DMS153 treated with DMSO at 0.1 percent for 48 hours (cell line): ENCODE measurements at regions not wholly inside any gene's neighbourhood (a gene's known extent, or its start where the extent isn't known, plus 50 kb on each side); places are given as distances from the start of the nearest gene placed in this dataset.

ENCODE experiments used
- DNase-seq: peaks from one replicate; lab custom pipeline; 2025; ENCODE audit not compliant: unreplicated experiment; lab: John Stamatoyannopoulos, UW

DNA sequence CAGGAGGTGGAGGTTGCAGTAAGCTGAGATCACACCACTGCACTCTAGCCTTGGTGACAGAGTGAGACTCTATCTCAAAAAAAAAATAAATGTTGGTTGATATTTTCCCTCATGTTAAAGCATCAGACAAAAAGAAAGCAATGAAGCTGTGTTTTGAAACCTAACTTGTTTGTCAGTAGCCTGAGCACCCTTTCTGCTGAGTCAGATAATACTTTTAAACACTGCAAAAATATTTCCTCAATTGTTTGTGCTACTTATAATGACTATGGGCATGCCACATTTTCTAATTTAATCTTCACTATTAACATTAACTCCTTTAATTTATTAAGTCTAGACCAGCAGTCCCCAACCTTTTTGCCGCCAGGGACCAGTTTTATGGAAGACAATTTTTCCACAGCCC lies 236.3 kb upstream of the AGAP1 start:
- no peak for DNase-seq

- no peak for DNase-seq
These were observed 231.1 kb upstream of the AGAP1 start for GRCh38 chr2:235262750-235263149.

DNA sequence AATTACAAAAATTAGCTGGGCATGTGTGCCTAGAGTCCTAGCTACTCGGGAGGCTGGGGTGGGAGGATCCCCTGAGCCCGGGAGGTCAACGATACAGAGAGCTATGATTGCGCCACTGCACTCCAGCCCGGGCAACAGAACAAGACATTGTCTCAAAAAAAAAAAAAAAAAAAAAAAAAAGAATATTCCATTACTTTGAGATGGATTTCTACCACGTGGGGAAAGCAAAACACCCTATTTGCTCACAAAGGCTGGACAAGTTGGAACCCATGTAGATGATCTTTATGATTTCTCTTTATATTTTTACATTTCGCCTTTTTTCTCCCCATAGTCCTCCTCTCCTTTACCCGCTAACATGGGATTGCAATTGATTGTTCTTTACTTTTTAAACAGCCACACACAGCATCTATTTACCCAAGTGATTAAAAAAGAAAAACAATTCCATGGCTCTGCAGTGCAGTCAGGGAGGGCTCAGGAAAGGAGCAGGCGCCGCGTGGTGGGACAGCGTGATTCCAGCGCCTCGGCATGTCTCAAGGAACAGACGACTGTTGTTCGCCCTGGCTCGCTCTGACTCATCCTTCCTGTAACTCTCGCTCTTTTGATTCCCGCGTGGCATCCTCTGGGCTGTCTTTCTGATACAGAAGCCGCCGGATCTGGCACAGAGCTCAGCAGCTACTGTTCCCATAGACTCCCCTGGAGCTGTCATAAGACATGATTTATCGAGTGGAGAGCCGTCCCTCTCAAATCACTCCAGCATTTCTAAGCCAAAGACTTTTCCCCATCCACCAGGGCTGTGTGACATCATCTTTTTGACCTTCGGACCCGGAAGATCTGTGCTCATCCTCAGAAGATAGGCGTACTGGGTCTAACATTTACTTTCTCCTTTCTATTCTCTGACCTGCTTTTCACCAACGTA lies 230.4 kb upstream of the AGAP1 start:
- DNase-seq = peak; percentile 34

GRCh38 chr2:235264121-235264493 lies 229.7 kb upstream of the AGAP1 start:
- no peak for DNase-seq

GRCh38 chr2:235264512-235264911 lies 229.3 kb upstream of the AGAP1 start:
- no peak for DNase-seq

DNA sequence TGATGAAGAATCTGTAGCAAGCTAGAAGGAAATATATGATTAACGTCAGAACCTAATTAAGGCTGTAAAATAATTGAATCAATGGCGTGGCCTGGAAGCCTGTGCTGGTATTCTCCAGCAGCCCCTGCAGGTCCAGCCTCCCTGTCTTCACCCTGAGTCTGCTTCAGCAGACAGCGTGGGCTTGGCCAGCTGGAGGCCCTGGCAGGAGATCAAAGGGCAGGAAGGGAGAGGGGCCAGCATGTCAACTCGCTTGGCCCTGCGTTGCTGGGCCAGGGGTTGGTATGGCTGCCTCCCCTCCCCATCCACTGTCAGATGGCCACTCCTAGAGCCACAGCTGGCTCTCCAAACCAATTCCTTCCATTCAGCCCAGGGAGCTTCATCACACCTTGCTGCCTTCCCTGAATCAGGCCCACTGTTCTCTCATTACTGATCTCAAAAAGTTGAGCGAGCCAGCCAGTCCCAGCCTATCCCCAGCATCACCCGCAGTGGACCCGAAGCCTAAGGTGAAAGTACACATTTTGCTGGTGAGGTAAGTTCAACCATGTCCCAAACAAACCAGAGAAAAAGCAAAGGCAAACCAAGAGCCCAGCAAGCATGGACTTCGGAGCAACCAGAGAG lies 228.4 kb upstream of the AGAP1 start:
- DNase-seq = no peak

- no peak for DNase-seq
These were observed 226.6 kb upstream of the AGAP1 start for GRCh38 chr2:235267251-235267650.

GRCh38 chr2:235268535-235268934 lies 225.3 kb upstream of the AGAP1 start:
- no peak for DNase-seq

DNA sequence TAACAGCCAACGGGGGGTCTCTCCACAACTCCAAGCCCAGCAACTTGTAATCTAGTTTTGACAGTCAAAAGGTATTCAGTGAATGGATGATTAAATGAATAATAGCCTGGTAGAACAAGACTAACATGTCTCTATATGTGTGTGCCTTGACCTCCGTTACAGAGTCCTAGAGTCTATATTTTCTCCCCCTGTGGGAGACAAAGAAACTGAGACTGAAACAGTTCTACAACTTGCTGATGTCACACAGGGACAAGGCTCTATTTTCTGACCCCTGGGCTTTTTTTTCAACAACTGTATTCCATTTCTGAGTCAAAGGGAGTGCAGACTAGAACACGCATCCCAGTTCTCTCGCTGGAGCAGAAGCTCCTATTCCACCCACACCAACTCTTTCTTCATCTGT lies 223.6 kb upstream of the AGAP1 start:
- no peak for DNase-seq

DNA sequence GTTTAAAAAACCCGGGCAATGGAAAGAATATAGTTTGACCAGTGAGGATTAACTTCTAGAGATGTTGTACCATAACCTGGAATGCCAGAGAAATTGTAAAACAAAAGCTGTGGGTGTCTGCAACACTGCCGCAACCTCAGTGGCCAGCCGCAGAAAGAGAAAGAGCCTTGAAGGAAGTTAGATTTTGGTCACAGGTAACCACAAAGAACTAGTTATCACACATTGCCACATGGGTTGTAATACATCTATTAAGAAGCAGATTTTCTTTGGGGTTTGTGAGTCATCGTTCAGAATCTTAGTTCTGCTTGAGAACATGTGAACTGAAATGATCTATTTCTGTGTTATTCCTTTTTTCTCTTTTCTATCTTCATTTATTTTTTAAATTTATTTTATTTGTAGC lies 222.9 kb upstream of the AGAP1 start:
- DNase-seq = no peak

DNA sequence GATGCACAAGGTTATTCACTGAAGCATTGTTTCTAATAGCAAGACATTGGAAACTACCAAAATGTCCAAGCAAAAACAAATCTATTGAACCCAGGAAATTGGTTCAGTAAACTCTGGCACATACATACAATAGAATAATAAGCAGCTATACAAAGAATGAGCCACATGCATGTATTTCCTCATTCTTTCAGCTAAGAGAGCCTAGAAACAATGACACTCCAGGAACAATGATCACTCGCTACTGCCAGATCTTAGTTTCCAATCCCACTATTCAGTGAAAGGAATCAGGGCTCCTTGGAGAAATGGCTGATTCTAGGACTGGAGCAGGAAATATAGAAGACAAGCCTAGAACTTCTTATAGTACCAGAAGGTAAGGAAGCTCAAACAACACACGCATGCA lies 221.9 kb upstream of the AGAP1 start:
- no peak for DNase-seq

DNA sequence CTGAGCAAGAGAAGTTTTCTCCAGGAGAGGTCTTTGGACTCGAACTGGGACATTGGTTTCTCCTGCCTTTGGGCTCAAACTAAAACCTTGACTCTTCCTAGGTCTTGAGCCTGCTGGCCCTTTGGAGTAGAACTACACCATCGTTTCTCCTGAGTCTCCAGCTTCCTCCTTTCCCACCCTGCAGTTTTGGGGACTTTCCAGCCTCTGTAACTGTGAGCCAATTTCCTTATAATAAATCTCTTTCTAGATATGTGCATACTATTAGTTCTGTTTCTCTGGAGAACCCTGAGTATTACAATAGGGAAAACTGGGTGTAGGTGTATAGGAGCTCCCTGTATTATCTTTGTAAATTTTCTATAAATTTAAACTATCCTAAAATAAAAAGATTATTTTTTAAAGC lies 219.8 kb upstream of the AGAP1 start:
- no peak for DNase-seq

- DNase-seq = no peak
These were observed 216.4 kb upstream of the AGAP1 start for GRCh38 chr2:235277485-235277884.

- DNase-seq = no peak
These were observed 215.0 kb upstream of the AGAP1 start for GRCh38 chr2:235278771-235279355.

DNA sequence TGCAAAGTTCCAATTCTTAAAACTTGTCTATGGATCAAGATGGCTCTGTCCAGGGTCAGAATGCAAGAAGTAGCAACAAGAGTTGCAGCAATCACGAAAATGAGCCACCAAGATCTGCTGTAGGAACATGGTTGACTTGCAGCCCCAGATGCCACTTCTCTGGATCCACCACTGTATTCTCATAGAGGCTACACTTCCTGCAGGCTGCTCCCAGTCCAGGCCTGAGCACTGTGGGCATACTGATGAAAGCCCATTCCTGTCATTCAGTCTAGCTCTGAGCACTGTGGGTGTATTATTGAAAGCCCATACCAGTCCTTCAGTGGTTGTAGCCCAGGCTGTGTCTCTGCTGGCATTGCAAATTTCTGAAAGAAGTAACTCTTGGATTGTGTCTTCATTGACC lies 213.9 kb upstream of the AGAP1 start:
- no peak for DNase-seq

DNA sequence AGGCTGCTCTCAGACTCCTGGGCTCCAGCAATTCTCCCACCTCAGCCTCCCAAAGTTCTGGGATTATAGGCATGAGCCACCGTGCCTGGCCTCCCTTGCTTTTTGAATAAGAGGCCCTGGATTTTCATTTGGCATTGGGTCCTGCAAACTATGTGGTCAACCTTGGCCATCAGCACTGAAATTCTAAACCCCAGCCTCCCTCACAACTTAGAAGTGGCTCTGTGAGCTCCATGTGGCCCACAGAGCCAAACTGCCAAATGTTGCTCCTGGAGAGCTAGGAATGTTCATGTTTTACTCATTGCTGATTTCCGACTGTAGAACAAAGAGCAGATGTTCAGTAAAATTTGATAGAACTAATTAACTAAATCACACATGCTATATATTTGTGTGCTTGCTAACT lies 210.6 kb upstream of the AGAP1 start:
- no peak for DNase-seq

DNA sequence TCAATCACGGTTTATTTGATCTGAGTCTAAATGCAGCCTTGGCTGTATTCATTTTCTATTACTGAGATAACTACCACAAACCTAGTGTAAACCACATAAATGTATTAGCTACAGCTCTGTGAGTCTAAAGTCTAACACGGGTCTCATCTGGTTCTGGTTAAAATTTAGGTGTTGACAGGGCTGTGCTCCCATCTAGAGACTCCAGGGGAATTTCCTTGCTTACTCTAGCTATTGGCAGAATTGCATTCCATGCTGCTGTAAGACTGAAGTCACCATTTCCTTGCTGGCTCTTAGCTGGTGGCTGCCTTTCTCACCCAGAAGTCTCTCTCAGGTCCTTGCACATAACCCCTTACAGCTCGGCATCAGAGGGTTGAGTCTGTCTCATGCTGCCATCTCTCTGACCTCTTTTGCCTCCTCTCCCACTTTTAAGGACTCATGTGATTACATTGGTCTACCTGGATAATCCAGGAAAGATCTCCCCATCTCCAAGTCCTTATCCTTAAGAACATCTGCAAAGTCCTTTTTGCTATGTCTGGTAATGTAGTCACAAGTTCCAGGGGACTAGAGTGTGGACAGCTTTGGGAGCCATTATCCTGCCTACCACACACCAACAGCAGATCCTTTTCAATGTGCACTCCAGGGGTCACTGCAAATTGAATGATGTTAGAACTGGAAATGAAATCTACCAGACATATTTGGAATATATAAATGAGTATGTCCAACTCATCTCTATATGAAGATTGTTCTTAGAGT lies 207.0 kb upstream of the AGAP1 start:
- no peak for DNase-seq

GRCh38 chr2:235287375-235287733 lies 206.5 kb upstream of the AGAP1 start:
- DNase-seq = no peak

DNA sequence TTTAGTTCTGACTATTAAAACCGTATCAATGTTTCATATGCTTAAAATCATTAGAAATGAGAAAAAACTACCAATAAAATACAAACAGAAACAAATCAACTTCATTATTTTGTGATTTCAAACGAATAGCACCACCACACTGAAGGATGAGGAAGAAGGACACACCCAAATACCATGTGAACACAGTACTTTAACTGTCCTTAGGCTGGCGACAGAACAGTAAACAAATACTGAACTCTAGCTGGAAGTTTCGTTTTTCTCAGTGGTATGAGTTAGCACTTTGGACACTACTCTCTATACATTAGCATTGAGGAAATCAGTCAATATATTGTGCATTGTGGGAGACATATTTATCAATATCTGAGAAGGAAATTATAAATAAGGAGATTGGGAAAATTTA lies 202.4 kb upstream of the AGAP1 start:
- DNase-seq = no peak

GRCh38 chr2:235293061-235293460 lies 200.8 kb upstream of the AGAP1 start:
- no peak for DNase-seq

DNA sequence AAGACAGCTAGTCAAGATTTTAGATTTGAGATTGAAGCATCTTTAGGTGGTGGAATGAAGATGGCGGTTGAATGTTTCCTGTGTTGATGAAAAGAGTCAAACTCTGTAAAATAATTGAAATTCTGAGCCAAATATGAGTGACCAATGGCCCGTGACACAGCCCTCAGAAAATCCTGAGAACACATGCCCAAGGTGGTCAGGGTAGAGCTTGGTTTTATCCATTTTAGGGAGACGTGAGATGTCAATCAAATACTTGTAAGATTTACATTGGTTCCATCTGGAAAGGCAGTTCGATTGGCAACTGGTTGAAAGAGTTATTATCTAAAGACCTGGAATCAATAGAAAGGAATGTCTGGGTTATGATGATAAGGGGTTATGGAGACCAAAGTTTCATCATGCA lies 198.0 kb upstream of the AGAP1 start:
- DNase-seq = no peak
